ENCODE measurements at regions not wholly inside any gene's neighbourhood (a gene's known extent, or its start where the extent isn't known, plus 50 kb on each side); places are given as distances from the start of the nearest gene placed in this dataset.

- peak; percentile 89 for DNase-seq (ENCODE audit: low spot score)
Observed at GRCh38 chr14:50038398-50039119, 77.8 kb downstream of the VCPKMT start.

DNA sequence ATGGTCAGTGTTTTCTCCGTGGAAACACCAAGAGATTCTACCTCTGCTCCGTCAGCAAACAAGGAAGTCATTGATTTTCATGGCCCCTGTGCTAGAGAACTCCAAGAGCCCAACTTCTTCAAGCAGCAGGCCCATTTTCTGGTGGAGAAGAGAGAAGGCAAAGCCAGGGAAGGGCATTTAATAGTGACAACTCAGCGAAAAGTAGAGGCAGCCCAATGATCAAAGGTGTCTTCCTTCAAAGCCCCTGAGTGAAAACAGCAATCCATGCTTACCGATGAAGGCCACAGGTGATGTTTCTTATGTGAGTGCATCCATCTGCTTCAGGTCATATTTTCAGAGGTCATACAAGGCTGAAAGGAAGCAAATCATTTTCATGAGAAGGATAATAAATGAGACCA lies 77.3 kb downstream of the VCPKMT start:
- no peak for DNase-seq (ENCODE audit: low spot score)

GRCh38 chr14:50039734-50040400 lies 76.5 kb downstream of the VCPKMT start:
- no peak for DNase-seq (ENCODE audit: low spot score)

DNA sequence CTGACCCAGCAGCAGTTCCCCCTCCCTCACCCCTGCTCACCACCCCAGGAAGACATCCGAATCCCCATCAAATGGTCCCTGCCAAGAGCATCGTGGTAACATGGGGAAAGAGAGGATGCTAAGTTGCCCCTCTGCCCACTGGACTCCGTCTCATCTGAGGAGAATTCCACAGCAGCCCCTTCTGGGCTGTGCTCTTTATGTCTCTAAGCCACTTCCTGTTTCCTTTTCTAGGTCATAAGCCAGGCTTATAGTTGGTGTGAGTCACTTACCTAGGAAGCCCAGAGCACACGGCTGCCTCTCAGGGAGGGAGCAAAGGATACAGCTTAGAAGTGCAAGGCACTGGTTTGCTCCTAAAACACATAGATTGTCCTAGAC lies 76.0 kb downstream of the VCPKMT start:
- DNase-seq (ENCODE audit: low spot score) = no peak

DNA sequence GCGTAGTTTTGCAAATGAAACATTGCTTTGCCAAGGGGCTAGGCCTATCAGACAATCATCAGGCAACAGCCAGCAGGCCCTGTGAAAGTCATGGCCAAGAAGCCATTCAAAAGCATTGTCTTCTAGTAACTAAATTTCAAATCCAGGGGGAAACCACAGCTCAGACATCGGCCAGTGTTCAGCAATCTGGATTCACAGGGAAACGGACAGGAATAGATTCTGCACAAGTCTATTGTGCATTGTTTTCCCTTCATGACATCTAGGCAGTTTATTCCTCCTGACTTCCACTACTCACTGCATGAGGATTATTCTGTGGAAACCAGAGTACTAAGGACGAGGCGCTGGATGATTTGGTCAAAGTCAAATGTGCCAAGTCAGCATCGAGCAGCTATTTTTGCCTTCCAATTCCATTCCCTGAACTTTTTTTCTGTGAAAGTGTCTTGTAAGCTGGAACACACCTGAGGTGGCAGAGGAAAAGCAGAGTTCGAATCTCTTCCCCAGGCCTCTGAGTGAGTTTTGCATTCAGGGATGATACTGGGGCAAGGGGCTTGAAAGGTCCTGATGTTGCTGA lies 75.4 kb downstream of the VCPKMT start:
- no peak for DNase-seq (ENCODE audit: low spot score)

DNA sequence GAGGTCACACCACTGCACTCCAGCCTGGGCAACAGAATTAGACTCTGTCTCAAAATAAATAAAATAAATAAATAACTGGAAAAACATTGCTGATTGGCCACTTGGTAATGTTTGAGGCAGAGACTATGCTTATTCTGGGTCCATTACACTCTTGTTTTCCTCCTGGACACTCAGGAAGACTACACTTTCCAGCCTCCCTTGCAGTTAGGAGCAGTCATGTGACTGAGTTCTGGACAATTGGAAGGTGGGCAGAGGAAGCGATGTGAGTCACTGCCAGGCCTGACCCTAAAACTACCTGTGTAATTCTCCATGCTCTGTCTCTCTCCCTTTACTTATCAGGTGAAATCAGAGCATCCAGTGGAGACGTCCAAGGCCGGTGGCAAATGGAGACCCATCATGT lies 74.4 kb downstream of the VCPKMT start:
- no peak for DNase-seq (ENCODE audit: low spot score)

- no peak for DNase-seq (ENCODE audit: low spot score)
Observed at GRCh38 chr14:50044042-50044651, 72.2 kb downstream of the VCPKMT start.

- DNase-seq (ENCODE audit: low spot score) = peak; percentile 50
Observed at GRCh38 chr14:50045039-50045711, 71.2 kb downstream of the VCPKMT start.

DNA sequence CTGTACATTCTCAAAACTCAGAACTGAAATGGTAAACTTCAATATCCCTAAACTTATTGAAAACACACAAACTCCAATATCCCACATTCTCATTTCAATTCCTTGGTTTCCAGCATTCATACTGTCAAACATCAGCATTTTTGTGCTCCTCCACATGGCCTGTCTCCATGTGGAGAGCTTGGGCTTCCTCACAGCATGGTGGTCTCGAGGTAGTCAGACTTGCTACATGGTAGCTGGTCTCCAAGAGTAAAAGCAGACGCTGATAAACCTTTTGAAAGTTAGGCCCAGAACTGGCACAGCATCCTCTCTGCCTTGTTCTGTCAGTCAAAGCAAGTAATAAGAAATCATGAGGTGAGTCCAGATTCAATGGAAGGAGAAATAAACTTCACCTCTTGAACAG lies 70.5 kb downstream of the VCPKMT start:
- no peak for DNase-seq (ENCODE audit: low spot score)

DNA sequence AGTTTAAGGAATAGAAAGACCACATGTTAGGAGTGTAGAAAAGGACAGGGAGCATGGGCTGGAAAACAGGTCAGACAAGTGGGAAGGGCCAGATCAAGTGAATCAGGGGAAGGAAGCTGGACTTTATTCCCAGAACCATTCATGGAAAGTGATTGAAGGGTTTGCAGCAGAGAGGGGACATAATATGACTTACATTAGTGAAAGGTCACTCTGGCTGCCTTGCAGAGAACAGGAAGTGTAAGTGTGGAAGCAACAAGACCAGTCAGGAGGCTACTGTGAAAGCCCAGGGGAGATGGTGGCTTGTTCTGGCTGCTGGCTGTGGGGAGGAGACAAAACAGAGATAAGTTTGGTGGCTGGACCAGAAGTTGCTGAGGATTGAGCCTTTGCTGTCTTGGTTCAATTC lies 69.1 kb downstream of the VCPKMT start:
- DNase-seq (ENCODE audit: low spot score) = no peak

DNA sequence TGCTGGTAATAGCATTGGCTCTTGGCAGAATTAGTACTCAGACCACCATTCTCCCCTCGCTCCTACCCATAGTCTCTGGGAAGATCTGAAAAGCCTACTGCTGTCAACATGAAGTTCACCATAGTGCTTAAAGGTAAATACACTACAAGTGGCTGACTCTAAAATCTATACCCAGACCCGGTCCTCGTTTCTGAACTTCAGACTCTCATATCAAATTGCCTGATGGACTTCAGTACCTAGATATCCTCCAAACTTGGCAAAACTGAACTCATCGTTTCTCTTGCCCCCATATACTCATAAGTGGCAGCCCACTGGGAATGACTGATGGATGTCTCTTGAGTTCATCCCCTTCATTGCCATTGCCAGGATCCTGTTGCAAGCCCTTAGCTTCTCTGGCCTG lies 67.3 kb downstream of the VCPKMT start:
- no peak for DNase-seq (ENCODE audit: low spot score)

DNA sequence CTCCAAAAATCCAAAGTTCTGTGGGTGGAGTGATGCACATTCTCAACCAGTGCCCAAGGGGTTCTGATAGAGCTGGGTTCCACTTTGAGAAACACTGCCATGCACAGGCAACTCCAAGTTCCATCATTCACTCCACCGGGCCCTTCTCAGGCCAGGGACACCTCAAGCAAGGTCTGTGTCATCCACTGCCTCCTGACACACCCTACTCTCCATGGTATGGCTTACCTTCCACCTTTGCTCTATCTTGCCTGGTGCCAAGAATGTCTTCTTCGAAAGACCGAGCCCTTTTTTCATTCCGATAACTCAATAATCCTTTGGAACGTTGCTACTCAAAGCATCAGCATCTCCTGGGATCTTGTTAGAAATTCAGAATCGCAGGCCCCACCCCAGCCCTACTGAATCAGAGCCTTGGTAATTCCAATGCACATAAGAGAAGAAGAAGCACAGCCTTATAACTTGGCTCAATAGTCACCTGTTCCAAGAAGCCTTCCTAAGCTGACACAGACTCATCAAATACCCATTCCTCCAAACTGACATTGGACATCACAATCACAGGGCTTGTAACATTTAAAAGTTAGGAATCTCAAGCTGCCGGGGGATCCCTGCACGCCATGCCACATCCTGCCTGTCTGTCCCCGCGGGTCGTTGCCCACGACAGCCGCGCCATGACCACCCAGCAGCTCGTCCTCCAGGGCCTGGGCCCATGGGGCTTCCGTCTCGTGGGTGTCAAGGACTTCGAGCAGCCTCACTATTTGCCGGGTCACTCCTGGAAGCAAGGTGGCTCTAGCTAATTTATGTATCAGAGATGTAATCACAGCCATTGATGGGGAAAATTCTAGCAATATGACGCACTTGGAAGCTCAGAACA lies 66.4 kb downstream of the VCPKMT start:
- no peak for DNase-seq (ENCODE audit: low spot score)

DNA sequence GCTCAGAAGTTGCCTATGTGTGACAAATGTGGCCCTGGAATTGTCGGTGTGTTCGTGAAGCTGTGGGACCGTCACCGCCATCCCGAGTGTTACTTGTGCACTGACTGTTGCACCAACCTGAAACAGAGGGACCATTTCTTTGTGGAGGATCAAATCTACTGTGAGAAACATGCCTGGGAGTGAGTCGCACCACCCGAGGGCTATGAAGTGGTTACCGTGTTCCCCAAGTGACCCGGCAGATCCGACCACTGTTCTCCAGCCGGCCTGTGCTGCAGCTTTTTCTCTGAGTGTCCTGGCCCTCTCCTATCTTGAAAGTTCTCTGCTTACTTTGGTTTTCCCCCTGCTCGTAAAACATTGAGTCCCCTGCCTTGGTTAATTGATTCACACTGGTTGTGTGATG lies 65.3 kb downstream of the VCPKMT start:
- DNase-seq (ENCODE audit: low spot score) = no peak

DNA sequence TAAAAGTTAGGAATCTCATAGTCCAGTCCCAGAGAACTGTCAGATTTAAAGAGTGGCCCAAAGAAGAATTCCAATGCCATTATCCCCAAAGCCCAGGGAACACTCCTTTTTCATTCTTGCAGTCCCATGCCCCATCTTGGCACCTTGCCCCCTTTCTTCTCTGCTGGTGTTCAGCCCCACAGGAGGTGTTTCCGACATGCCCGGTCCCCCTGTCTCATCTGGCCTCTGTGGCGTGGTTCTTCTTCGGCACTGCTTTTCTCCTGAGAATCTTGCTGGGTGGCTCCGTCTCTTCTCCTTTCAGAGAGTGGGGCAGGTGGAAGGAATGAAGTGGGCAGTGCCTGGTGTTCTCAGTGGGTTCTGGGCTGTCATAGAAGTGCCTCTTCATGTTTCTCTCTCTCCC lies 64.7 kb downstream of the VCPKMT start:
- no peak for DNase-seq (ENCODE audit: low spot score)

DNA sequence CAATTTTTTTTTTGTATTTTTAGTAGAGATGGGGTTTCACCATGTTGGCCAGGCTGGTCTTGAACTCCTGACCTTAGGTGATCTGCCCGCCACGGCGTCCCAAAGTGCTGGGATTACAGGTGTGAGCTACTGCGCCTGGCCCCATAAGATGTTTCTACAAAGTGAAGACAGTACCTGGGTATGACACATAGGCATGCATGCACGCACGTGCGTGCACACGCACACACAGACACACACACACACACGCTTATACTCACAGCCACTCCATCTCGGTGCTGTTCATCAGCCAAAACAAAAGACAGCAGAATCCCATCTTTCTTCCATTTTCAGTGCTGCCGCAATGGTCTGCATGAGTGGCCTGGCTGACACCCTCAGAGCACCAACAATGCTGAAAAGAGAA lies 63.9 kb downstream of the VCPKMT start:
- DNase-seq (ENCODE audit: low spot score) = no peak

DNA sequence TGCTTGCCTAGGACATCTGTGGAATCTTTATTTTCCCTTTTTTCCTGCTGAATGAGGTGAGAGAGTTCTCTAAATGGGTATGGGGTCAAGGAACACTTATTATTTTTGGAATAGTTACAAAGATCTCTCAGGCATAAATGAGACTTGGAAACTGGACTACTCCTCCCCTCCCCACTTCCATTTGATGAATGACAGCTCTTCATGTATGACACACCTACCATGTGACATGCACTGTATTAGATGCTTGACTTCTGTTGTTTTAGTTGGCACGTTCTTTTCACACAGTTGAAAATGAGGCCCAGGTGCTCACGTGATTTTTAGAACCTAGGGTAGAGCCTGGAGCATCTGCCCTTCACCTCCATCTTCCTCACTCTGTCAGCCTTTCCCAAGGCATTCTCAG lies 62.4 kb downstream of the VCPKMT start:
- DNase-seq (ENCODE audit: low spot score) = no peak

DNA sequence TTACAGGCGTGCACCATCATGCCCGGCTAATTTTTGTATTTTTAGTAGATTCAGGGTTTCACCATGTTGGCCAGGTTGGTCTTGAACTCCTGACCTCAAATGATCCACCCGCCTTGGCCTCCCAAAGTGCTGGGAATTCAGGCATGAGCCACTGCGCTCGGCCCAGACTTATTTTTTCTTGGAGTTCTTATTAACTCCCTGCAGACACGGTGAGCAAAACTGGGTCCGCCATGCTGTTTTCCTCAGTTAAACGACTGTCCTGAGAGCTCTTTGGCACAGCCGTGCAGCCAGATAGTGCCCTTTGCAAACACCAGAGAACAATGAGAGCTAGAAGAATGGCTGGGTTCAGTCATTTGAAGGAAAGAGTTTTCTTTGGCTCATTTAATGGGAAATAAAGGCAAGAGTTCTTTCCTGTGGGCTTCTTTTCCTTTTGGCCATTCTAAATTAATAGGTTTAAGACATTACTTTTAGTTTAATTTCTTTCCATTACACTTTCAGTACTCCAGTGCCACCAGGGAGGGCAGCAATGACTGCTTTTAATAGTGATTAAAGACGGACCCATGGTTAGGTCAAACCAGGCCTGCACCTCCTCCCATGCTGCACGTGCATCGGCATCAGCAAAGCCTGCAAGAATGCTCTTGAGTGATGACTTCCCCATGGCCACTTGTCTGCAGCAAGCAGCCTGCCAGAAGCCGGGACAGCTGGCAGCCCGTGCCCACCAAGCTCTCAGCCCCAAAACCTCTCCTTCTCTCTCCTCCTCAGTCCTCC lies 60.7 kb downstream of the VCPKMT start:
- no peak for DNase-seq (ENCODE audit: low spot score)

DNA sequence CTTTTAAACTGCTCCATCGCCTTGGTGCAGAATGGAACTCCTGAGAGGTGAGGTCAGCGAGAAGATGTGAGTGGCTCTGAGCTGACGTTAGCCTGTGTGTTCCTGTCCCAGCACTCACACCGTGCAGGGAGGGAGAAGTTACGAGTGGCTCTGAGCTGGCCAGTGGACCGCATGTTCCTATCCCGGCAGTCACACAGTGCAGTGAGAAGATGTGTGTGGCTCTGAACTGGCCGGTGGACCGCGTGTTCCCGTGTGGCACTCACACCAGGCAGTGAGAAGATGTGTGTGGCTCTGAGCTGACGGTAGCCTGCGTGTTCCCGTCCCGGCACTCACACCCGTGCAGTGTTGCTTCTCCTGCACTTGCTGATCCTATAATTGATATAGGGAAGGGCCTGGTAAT lies 59.9 kb downstream of the VCPKMT start:
- DNase-seq (ENCODE audit: low spot score) = no peak

DNA sequence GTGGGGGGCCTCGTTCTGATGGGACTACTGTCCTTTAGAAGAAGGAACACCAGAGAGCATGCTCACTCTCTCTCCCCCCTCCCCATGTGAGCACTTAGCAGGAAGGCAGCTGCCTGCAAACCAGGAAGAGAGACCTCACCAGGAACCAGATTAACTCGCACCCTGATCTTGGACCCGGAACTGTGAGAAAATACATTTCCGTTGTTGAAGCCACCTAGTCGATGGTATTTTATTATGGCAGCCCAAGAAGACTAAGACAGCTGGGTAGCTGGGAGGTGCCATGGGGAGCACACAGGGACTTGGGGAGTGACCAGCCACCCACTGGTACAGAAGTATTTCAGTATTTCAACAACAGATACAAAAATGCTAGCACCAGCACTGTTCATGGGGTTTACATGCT lies 59.0 kb downstream of the VCPKMT start:
- no peak for DNase-seq (ENCODE audit: low spot score)

DNA sequence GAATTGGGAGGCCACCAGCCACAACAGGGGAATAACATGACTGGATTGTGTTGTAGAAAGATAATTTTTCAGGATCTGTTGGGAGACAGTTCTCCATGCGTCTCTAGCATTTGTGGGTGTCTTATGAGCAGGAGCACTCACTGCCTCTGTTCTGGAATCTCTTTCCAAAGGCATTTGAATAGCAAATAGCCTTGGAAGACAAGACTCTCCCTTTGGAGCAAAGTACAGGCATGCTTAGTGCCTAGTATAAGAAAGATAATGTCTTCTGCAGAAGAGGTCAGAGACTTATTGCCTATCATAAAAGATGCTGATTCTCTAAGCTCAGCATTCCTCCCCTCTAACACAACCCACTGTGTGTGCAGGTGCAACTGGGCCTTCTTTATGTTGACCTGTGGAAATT lies 58.3 kb downstream of the VCPKMT start:
- DNase-seq (ENCODE audit: low spot score) = no peak

Data from hematopoietic multipotent progenitor cell treated with erythropoietin and hydrocortisone succinate and interleukin-3 and kit ligand, for 15 days (in vitro differentiated cells).